ENCODE measurements at regions not wholly inside any gene's neighbourhood (a gene's known extent, or its start where the extent isn't known, plus 50 kb on each side); places are given as distances from the start of the nearest gene placed in this dataset.

GRCh38 chr12:92300777-92301176 lies 155.1 kb upstream of the BTG1 start:
- no peak for DNase-seq (ENCODE audit: low read depth, low spot score)
- ChIA-PET CTCF (no interaction called here), POLR2A (no interaction called here)
- ATAC-seq: no peak
- in situ Hi-C loops (cut with HindIII; ENCODE audit: low pct_unique_long_range_greater_than_20kb, low sequenced_read_pairs) (no loop called here), intact Hi-C loops (cut with micrococcal nuclease; ENCODE audit: unreplicated experiment) (no loop called here)
- Histone ChIP-seq H3K27me3 (ENCODE audit: control insufficient read depth, insufficient read depth, low read length) (no peaks in the 10 kb centered on the region), H3K27ac (ENCODE audit: low read length) (no peak overlapping the region), H3K4me1 (ENCODE audit: control insufficient read depth, insufficient read depth, low read length) (no peaks in the 10 kb centered on the region), H3K9me3 (ENCODE audit: control insufficient read depth, insufficient read depth, low read depth, low read length) (no peaks in the 10 kb centered on the region), H3K36me3 (ENCODE audit: control insufficient read depth, insufficient read depth, low read length) (no peaks in the 10 kb centered on the region), H3K4me3 (ENCODE audit: low read depth in 2 of 2, low read length in 2 of 2) (no peak overlapping the region)
- BruUV-seq (replicated peaks): no TSS peak
- TF ChIP-seq, protein P1, sequence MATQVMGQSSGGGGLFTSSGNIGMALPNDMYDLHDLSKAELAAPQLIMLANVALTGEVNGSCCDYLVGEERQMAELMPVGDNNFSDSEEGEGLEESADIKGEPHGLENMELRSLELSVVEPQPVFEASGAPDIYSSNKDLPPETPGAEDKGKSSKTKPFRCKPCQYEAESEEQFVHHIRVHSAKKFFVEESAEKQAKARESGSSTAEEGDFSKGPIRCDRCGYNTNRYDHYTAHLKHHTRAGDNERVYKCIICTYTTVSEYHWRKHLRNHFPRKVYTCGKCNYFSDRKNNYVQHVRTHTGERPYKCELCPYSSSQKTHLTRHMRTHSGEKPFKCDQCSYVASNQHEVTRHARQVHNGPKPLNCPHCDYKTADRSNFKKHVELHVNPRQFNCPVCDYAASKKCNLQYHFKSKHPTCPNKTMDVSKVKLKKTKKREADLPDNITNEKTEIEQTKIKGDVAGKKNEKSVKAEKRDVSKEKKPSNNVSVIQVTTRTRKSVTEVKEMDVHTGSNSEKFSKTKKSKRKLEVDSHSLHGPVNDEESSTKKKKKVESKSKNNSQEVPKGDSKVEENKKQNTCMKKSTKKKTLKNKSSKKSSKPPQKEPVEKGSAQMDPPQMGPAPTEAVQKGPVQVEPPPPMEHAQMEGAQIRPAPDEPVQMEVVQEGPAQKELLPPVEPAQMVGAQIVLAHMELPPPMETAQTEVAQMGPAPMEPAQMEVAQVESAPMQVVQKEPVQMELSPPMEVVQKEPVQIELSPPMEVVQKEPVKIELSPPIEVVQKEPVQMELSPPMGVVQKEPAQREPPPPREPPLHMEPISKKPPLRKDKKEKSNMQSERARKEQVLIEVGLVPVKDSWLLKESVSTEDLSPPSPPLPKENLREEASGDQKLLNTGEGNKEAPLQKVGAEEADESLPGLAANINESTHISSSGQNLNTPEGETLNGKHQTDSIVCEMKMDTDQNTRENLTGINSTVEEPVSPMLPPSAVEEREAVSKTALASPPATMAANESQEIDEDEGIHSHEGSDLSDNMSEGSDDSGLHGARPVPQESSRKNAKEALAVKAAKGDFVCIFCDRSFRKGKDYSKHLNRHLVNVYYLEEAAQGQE (IDR thresholded peaks at IDR 0.05; ENCODE audit: insufficient read depth in 1 of 2, low read depth in 2 of 2, low read length in 1 of 2): no peak
- TF ChIP-seq, protein P2, sequence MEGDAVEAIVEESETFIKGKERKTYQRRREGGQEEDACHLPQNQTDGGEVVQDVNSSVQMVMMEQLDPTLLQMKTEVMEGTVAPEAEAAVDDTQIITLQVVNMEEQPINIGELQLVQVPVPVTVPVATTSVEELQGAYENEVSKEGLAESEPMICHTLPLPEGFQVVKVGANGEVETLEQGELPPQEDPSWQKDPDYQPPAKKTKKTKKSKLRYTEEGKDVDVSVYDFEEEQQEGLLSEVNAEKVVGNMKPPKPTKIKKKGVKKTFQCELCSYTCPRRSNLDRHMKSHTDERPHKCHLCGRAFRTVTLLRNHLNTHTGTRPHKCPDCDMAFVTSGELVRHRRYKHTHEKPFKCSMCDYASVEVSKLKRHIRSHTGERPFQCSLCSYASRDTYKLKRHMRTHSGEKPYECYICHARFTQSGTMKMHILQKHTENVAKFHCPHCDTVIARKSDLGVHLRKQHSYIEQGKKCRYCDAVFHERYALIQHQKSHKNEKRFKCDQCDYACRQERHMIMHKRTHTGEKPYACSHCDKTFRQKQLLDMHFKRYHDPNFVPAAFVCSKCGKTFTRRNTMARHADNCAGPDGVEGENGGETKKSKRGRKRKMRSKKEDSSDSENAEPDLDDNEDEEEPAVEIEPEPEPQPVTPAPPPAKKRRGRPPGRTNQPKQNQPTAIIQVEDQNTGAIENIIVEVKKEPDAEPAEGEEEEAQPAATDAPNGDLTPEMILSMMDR (IDR thresholded peaks at IDR 0.05): no peak
- no peak for TF ChIP-seq SIN3A (IDR thresholded peaks at IDR 0.05; ENCODE audit: borderline replicate concordance, insufficient read depth, low read depth, low read length)
- TF ChIP-seq POLR2AphosphoS5 (IDR thresholded peaks at IDR 0.05; ENCODE audit: low read depth, low read length): no peak
- TF ChIP-seq TCF7L2 (IDR thresholded peaks at IDR 0.05; ENCODE audit: low read depth, low read length): no peak

DNA sequence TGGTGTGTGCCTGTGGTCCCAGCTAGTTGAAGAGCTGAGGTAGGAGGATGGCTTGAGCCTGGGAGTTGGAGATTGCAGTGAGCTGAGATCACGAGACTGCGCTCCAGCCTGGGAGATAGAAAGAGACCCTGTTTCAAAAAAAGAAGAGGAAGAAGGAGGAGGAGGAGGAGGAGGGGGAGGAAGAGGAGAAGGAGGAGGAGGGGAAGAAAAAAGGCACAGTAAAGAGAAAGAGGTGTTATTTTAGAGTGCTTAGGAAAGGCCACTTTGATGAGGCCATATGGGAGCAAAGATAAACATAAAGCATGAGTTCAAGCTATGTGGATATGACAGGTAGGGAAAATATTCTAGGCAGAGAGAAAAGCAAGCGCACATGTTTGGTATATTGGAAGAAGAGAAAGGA lies 154.1 kb upstream of the BTG1 start:
- no peak for ATAC-seq
- no TSS peak for BruUV-seq (replicated peaks)
- Histone ChIP-seq H3K27ac (ENCODE audit: low read length) (no peak overlapping the region), H3K9me3 (ENCODE audit: control insufficient read depth, insufficient read depth, low read depth, low read length) (no peaks in the 10 kb centered on the region), H3K27me3 (ENCODE audit: control insufficient read depth, insufficient read depth, low read length) (no peaks in the 10 kb centered on the region), H3K4me3 (ENCODE audit: low read depth in 2 of 2, low read length in 2 of 2) (no peak overlapping the region), H3K36me3 (ENCODE audit: control insufficient read depth, insufficient read depth, low read length) (no peaks in the 10 kb centered on the region), H3K4me1 (ENCODE audit: control insufficient read depth, insufficient read depth, low read length) (no peaks in the 10 kb centered on the region)
- in situ Hi-C loops (cut with HindIII; ENCODE audit: low pct_unique_long_range_greater_than_20kb, low sequenced_read_pairs): no loop called here
- intact Hi-C loops (cut with micrococcal nuclease; ENCODE audit: unreplicated experiment): no loop called here
- POLR2A ChIA-PET: no interaction called here
- no peak for DNase-seq (ENCODE audit: low read depth, low spot score)
- TF ChIP-seq, protein P2 (IDR thresholded peaks at IDR 0.05): no peak
- TF ChIP-seq POLR2AphosphoS5 (IDR thresholded peaks at IDR 0.05; ENCODE audit: low read depth, low read length) (no peak), SIN3A (IDR thresholded peaks at IDR 0.05; ENCODE audit: borderline replicate concordance, insufficient read depth, low read depth, low read length) (no peak), TCF7L2 (IDR thresholded peaks at IDR 0.05; ENCODE audit: low read depth, low read length) (no peak)
- TF ChIP-seq, protein P1 (IDR thresholded peaks at IDR 0.05; ENCODE audit: insufficient read depth in 1 of 2, low read depth in 2 of 2, low read length in 1 of 2): no peak
- CTCF ChIA-PET: no interaction called here
